DOHH2 (cell line): ENCODE measurements at regions not wholly inside any gene's neighbourhood (a gene's known extent, or its start where the extent isn't known, plus 50 kb on each side); places are given as distances from the start of the nearest gene placed in this dataset.

Experiments
- H3F3A ChIP-seq: fragments of 200-600 bp; sonication (generic), shearing (Covaris generic); 2 replicates; pipeline ENCODE4 v1.6.0; 2016; ENCODE audit warnings: antibody characterized with exemption, mild to moderate bottlenecking; ENCODE audit not compliant: control insufficient read depth, insufficient read depth
- H3K27ac ChIP-seq: fragments of 200-600 bp; sonication (generic); 2 replicates; pipeline ENCODE4 v1.5.1; 2014; ENCODE audit warnings: low read depth, mild to moderate bottlenecking, low read length, moderate library complexity
- H3K27me3 ChIP-seq: fragments of 200-600 bp; sonication (generic); 2 replicates; pipeline ENCODE4 v1.6.1; 2014; ENCODE audit warnings: mild to moderate bottlenecking, low read length, mixed read lengths; ENCODE audit not compliant: control insufficient read depth
- H3K36me3 ChIP-seq: fragments of 200-600 bp; sonication (generic); 2 replicates; pipeline ENCODE4 v1.6.1; 2014; ENCODE audit warnings: mild to moderate bottlenecking, low read length, moderate library complexity, mixed read lengths; ENCODE audit not compliant: control insufficient read depth
- H3K4me1 ChIP-seq: fragments of 200-600 bp; sonication (generic); 2 replicates; pipeline ENCODE4 v1.6.1; 2014; ENCODE audit warnings: mild to moderate bottlenecking, low read length, mixed read lengths; ENCODE audit not compliant: control insufficient read depth
- H3K4me2 ChIP-seq: fragments of 200-600 bp; sonication (generic); 2 replicates; pipeline ENCODE4 v1.6.0; 2014; ENCODE audit warnings: mild to moderate bottlenecking, low read length, moderate library complexity
- H3K4me3 ChIP-seq: fragments of 200-600 bp; sonication (generic); 2 replicates; pipeline ENCODE4 v1.5.1; 2014; ENCODE audit warnings: mild to moderate bottlenecking, low read length, mixed read lengths
- H3K79me2 ChIP-seq: fragments of 200-600 bp; sonication (generic); 2 replicates; pipeline ENCODE4 v1.6.1; 2014; ENCODE audit warnings: mild to moderate bottlenecking, low read length, mixed read lengths; ENCODE audit not compliant: control insufficient read depth
- H3K9me2 ChIP-seq: fragments of 200-600 bp; sonication (generic); replicated peaks from 2 replicates; pipeline ENCODE4 v1.6.1; 2014; ENCODE audit warnings: mild to moderate bottlenecking, low read length, mixed read lengths; ENCODE audit not compliant: control insufficient read depth
- H3K9me3 ChIP-seq: fragments of 200-600 bp; sonication (generic); 2 replicates; pipeline ENCODE4 v1.6.1; 2014; ENCODE audit warnings: antibody characterized with exemption, low read length, mixed read lengths; ENCODE audit not compliant: control insufficient read depth, insufficient read depth
- H4K20me1 ChIP-seq: fragments of 200-600 bp; sonication (generic); 2 replicates; pipeline ENCODE4 v1.6.0; 2014; ENCODE audit warnings: low read depth, mild to moderate bottlenecking, antibody characterized with exemption, low read length, moderate library complexity; ENCODE audit not compliant: control insufficient read depth, insufficient read depth
- EZH2phosphoT487 ChIP-seq: fragments of 200-600 bp; sonication (generic); IDR thresholded peaks from 2 replicates; pipeline ENCODE4 v1.6.1; 2017; ENCODE audit warnings: borderline replicate concordance, mild to moderate bottlenecking, antibody characterized with exemption, low read length, moderate library complexity, mixed read lengths
- TF ChIP-seq, protein P1 (sequence below): fragments of 200-600 bp; sonication (generic); IDR thresholded peaks from one replicate; pipeline ENCODE4 v1.5.1; 2014; ENCODE audit warnings: antibody characterized with exemption, mild to moderate bottlenecking, low read depth, low read length; ENCODE audit not compliant: poor library complexity, severe bottlenecking

DNA sequence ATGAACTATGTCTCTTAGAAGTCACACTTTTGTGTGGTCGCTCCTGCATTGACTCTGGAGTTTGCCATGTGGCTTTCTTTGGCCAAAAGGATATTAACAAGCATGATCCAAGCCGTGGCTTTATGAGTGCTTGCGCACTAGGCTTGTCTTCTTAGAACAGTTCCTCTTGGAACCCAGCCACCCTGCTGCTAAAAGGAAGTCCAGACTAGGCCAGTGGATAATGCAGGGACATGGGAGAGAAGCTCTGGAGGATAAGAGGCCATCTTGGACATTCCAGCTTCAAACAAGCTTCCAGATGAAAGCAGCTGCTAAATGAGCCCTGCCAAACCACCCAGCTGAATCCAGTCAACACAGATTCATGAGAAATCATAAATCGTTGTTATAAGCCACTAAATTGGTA lies 346.4 kb downstream of the CDC5L start:
- H3K4me1 ChIP-seq, result no peaks in the 10 kb centered on the region
- H4K20me1 ChIP-seq, result no peaks in the 10 kb centered on the region

DNA sequence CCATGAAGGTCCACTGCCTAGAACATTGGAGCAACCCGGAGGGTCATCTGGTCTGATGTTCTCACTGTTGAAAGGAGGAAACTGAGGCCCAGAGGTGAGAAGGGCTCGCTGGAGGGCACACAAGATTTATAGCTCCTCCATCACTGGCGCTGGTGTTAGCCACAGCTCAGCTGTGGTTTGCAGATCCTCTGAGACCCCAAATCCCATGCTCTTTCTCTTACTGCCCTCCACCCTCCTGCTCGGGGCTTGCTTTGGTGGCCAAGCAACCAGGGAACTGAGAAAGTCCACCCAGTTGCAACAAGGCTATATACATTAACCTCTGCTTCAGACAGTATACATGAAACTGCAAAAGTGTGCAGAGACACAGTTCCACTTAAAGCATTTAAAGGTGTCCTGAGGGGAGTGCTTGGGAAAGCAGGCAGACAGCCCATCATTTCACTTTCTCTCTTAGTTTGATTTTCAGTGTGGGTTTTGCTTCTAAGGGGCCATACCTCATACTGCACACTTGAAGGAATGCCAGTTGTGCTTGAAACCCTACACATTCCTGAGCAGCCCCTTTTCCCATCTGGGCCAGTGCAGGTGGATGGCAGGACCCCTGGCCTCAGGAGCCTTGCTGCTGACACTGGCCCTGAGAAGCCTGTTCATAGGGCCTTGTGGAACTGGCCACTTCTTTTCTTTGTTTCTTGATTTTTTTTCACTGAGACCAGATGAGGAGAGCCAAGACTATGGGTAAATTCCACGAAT lies 347.6 kb downstream of the CDC5L start:
- Histone ChIP-seq H3K36me3 (no peaks in the 10 kb centered on the region), H3K79me2 (no peaks in the 10 kb centered on the region), H3K9me3 (no peaks in the 10 kb centered on the region), H3K27ac (no peak overlapping the region), H3K4me3 (no peak overlapping the region), H3K4me2 (no peak overlapping the region), H3K27me3 (no peaks in the 10 kb centered on the region), H3K4me1 (no peaks in the 10 kb centered on the region), H3K9me2 (no peaks in the 10 kb centered on the region), H3F3A (no peaks in the 10 kb centered on the region), H4K20me1 (no peaks in the 10 kb centered on the region)
- TF ChIP-seq, protein P1, sequence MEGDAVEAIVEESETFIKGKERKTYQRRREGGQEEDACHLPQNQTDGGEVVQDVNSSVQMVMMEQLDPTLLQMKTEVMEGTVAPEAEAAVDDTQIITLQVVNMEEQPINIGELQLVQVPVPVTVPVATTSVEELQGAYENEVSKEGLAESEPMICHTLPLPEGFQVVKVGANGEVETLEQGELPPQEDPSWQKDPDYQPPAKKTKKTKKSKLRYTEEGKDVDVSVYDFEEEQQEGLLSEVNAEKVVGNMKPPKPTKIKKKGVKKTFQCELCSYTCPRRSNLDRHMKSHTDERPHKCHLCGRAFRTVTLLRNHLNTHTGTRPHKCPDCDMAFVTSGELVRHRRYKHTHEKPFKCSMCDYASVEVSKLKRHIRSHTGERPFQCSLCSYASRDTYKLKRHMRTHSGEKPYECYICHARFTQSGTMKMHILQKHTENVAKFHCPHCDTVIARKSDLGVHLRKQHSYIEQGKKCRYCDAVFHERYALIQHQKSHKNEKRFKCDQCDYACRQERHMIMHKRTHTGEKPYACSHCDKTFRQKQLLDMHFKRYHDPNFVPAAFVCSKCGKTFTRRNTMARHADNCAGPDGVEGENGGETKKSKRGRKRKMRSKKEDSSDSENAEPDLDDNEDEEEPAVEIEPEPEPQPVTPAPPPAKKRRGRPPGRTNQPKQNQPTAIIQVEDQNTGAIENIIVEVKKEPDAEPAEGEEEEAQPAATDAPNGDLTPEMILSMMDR, result no peak
- no peak for TF ChIP-seq EZH2phosphoT487

More for the DNA sequence above, 346.4 kb downstream of the CDC5L start:
- Histone ChIP-seq H3K9me3 (no peaks in the 10 kb centered on the region), H3K4me3 (no peak overlapping the region), H3K79me2 (no peaks in the 10 kb centered on the region), H3K9me2 (no peaks in the 10 kb centered on the region), H3K4me2 (no peak overlapping the region), H3K36me3 (no peaks in the 10 kb centered on the region), H3F3A (no peaks in the 10 kb centered on the region), H3K27me3 (no peaks in the 10 kb centered on the region), H3K27ac (no peak overlapping the region)
- no peak for TF ChIP-seq EZH2phosphoT487
- TF ChIP-seq, protein P1, result no peak

DNA sequence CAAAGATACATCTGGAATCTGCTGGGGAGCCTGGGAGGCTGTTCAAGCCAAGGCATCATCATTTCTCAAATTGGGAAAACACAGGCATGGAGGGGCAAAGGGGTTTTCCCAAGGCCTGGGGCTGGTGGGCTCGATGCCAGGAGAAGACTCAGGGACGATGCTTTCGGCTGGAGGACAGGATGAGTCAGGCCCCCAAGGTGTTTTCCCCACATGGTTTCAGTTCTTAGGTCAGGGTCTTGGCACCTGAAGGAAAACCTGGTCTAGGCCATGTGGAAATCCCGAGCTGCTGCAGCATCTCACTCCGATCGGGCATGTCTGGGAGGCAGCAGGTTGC lies 348.1 kb downstream of the CDC5L start:
- Histone ChIP-seq H3K27ac (no peak overlapping the region), H3K36me3 (no peaks in the 10 kb centered on the region), H4K20me1 (no peaks in the 10 kb centered on the region), H3F3A (no peaks in the 10 kb centered on the region), H3K4me2 (no peak overlapping the region), H3K4me3 (no peak overlapping the region), H3K27me3 (no peaks in the 10 kb centered on the region), H3K9me2 (no peaks in the 10 kb centered on the region), H3K9me3 (no peaks in the 10 kb centered on the region), H3K79me2 (no peaks in the 10 kb centered on the region), H3K4me1 (no peaks in the 10 kb centered on the region)
- TF ChIP-seq, protein P1, result no peak
- TF ChIP-seq EZH2phosphoT487, result no peak

DNA sequence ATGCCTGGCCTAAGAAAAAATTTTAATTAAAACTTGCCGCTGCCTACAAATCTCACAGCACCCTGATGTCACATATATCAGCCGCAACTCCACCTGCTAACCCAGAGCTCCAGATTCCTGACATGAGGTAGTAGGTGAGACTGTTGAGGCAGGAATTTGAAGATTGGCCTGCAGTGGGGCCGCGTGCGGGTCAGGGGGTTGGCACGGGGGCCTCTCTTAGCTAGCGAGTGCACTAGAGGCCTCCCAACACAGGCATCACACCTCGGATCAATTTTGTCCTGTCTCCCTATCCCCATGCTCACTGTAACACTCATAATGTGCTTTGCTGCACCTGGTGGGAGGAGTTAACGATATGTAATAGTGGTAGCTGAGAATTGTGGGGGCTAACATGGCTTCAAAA lies 349.8 kb downstream of the CDC5L start:
- TF ChIP-seq, protein P1, result no peak
- Histone ChIP-seq H3K79me2 (no peaks in the 10 kb centered on the region), H4K20me1 (no peaks in the 10 kb centered on the region), H3K27me3 (no peaks in the 10 kb centered on the region), H3K9me3 (no peaks in the 10 kb centered on the region), H3K4me1 (no peaks in the 10 kb centered on the region), H3K4me2 (no peak overlapping the region), H3K4me3 (no peak overlapping the region), H3F3A (no peaks in the 10 kb centered on the region), H3K9me2 (no peaks in the 10 kb centered on the region), H3K27ac (no peak overlapping the region), H3K36me3 (no peaks in the 10 kb centered on the region)
